ENCODE measurements at regions not wholly inside any gene's neighbourhood (a gene's known extent, or its start where the extent isn't known, plus 50 kb on each side); places are given as distances from the start of the nearest gene placed in this dataset.

- no peaks in the 10 kb centered on the region for H3K9me3 ChIP-seq (ENCODE audit: control insufficient read depth, low read depth, low read length)
- no peaks in the 10 kb centered on the region for H3K36me3 ChIP-seq (ENCODE audit: control insufficient read depth, low read depth, low read length)
- H3K27ac ChIP-seq (ENCODE audit: low read length), result no peak overlapping the region
- peaks cover 49% of the 10 kb centered on the region for H3K27me3 ChIP-seq (ENCODE audit: control insufficient read depth, insufficient read depth, low read length)
- H3K4me1 ChIP-seq (ENCODE audit: control insufficient read depth, low read depth, low read length), result peaks cover 35% of the 10 kb centered on the region
- no peak overlapping the region for H3K4me3 ChIP-seq (ENCODE audit: low read length)
- no peak overlapping the region for H3K9ac ChIP-seq (ENCODE audit: low read length)
Observed at GRCh38 chr18:25737710-25738311, 352.6 kb downstream of the SS18 start.

GRCh38 chr18:25736516-25736915 lies 353.9 kb downstream of the SS18 start:
- Histone ChIP-seq H3K27me3 (ENCODE audit: control insufficient read depth, insufficient read depth, low read length) (peaks cover 60% of the 10 kb centered on the region), H3K36me3 (ENCODE audit: control insufficient read depth, low read depth, low read length) (no peaks in the 10 kb centered on the region), H3K27ac (ENCODE audit: low read length) (no peak overlapping the region), H3K9me3 (ENCODE audit: control insufficient read depth, low read depth, low read length) (no peaks in the 10 kb centered on the region), H3K4me1 (ENCODE audit: control insufficient read depth, low read depth, low read length) (peaks cover 30% of the 10 kb centered on the region), H3K9ac (ENCODE audit: low read length) (no peak overlapping the region), H3K4me3 (ENCODE audit: low read length) (no peak overlapping the region)

- no peak overlapping the region for H3K27ac ChIP-seq (ENCODE audit: low read length)
- H3K9ac ChIP-seq (ENCODE audit: low read length), result no peak overlapping the region
- peaks cover 60% of the 10 kb centered on the region for H3K27me3 ChIP-seq (ENCODE audit: control insufficient read depth, insufficient read depth, low read length)
- H3K36me3 ChIP-seq (ENCODE audit: control insufficient read depth, low read depth, low read length), result no peaks in the 10 kb centered on the region
- H3K9me3 ChIP-seq (ENCODE audit: control insufficient read depth, low read depth, low read length), result peaks cover 1% of the 10 kb centered on the region
- peaks cover 29% of the 10 kb centered on the region for H3K4me1 ChIP-seq (ENCODE audit: control insufficient read depth, low read depth, low read length)
- H3K4me3 ChIP-seq (ENCODE audit: low read length), result no peak overlapping the region
Observed at GRCh38 chr18:25735459-25735858, 355.0 kb downstream of the SS18 start.

GRCh38 chr18:25734336-25734735 lies 356.1 kb downstream of the SS18 start:
- H3K9ac ChIP-seq (ENCODE audit: low read length), result no peak overlapping the region
- no peaks in the 10 kb centered on the region for H3K36me3 ChIP-seq (ENCODE audit: control insufficient read depth, low read depth, low read length)
- H3K9me3 ChIP-seq (ENCODE audit: control insufficient read depth, low read depth, low read length), result peaks cover 3% of the 10 kb centered on the region
- H3K4me1 ChIP-seq (ENCODE audit: control insufficient read depth, low read depth, low read length), result peaks cover 28% of the 10 kb centered on the region
- H3K27me3 ChIP-seq (ENCODE audit: control insufficient read depth, insufficient read depth, low read length), result peaks cover 60% of the 10 kb centered on the region
- H3K4me3 ChIP-seq (ENCODE audit: low read length), result peak overlapping the region; percentile 39
- no peak overlapping the region for H3K27ac ChIP-seq (ENCODE audit: low read length)

GRCh38 chr18:25732862-25733261 lies 357.6 kb downstream of the SS18 start:
- Histone ChIP-seq H3K27ac (ENCODE audit: low read length) (no peak overlapping the region), H3K4me3 (ENCODE audit: low read length) (no peak overlapping the region), H3K9me3 (ENCODE audit: control insufficient read depth, low read depth, low read length) (peaks cover 3% of the 10 kb centered on the region), H3K27me3 (ENCODE audit: control insufficient read depth, insufficient read depth, low read length) (peaks cover 60% of the 10 kb centered on the region), H3K9ac (ENCODE audit: low read length) (no peak overlapping the region), H3K4me1 (ENCODE audit: control insufficient read depth, low read depth, low read length) (peaks cover 33% of the 10 kb centered on the region), H3K36me3 (ENCODE audit: control insufficient read depth, low read depth, low read length) (no peaks in the 10 kb centered on the region)

GRCh38 chr18:25729072-25729471 lies 361.3 kb downstream of the SS18 start:
- peaks cover 23% of the 10 kb centered on the region for H3K27me3 ChIP-seq (ENCODE audit: control insufficient read depth, insufficient read depth, low read length)
- H3K36me3 ChIP-seq (ENCODE audit: control insufficient read depth, low read depth, low read length), result no peaks in the 10 kb centered on the region
- H3K4me3 ChIP-seq (ENCODE audit: low read length), result no peak overlapping the region
- peaks cover 21% of the 10 kb centered on the region for H3K4me1 ChIP-seq (ENCODE audit: control insufficient read depth, low read depth, low read length)
- H3K9me3 ChIP-seq (ENCODE audit: control insufficient read depth, low read depth, low read length), result peaks cover 3% of the 10 kb centered on the region
- H3K9ac ChIP-seq (ENCODE audit: low read length), result no peak overlapping the region
- no peak overlapping the region for H3K27ac ChIP-seq (ENCODE audit: low read length)

GRCh38 chr18:25727281-25727985 lies 363.0 kb downstream of the SS18 start:
- Histone ChIP-seq H3K9ac (ENCODE audit: low read length) (no peak overlapping the region), H3K36me3 (ENCODE audit: control insufficient read depth, low read depth, low read length) (no peaks in the 10 kb centered on the region), H3K27ac (ENCODE audit: low read length) (no peak overlapping the region), H3K4me1 (ENCODE audit: control insufficient read depth, low read depth, low read length) (peaks cover 10% of the 10 kb centered on the region), H3K9me3 (ENCODE audit: control insufficient read depth, low read depth, low read length) (peaks cover 3% of the 10 kb centered on the region), H3K27me3 (ENCODE audit: control insufficient read depth, insufficient read depth, low read length) (peaks cover 7% of the 10 kb centered on the region), H3K4me3 (ENCODE audit: low read length) (no peak overlapping the region)

GRCh38 chr18:25726298-25726697 lies 364.1 kb downstream of the SS18 start:
- Histone ChIP-seq H3K27ac (ENCODE audit: low read length) (no peak overlapping the region), H3K9me3 (ENCODE audit: control insufficient read depth, low read depth, low read length) (peaks cover 3% of the 10 kb centered on the region), H3K36me3 (ENCODE audit: control insufficient read depth, low read depth, low read length) (no peaks in the 10 kb centered on the region)

GRCh38 chr18:25725501-25725900 lies 364.9 kb downstream of the SS18 start:
- Histone ChIP-seq H3K27me3 (ENCODE audit: control insufficient read depth, insufficient read depth, low read length) (no peaks in the 10 kb centered on the region), H3K4me3 (ENCODE audit: low read length) (no peak overlapping the region), H3K9ac (ENCODE audit: low read length) (no peak overlapping the region), H3K9me3 (ENCODE audit: control insufficient read depth, low read depth, low read length) (peaks cover 2% of the 10 kb centered on the region), H3K36me3 (ENCODE audit: control insufficient read depth, low read depth, low read length) (no peaks in the 10 kb centered on the region), H3K4me1 (ENCODE audit: control insufficient read depth, low read depth, low read length) (peaks cover 10% of the 10 kb centered on the region), H3K27ac (ENCODE audit: low read length) (no peak overlapping the region)

More at GRCh38 chr18:25726298-25726697, 364.1 kb downstream of the SS18 start:
- no peak overlapping the region for H3K4me3 ChIP-seq (ENCODE audit: low read length)
- H3K9ac ChIP-seq (ENCODE audit: low read length), result no peak overlapping the region
- H3K4me1 ChIP-seq (ENCODE audit: control insufficient read depth, low read depth, low read length), result peaks cover 10% of the 10 kb centered on the region
- no peaks in the 10 kb centered on the region for H3K27me3 ChIP-seq (ENCODE audit: control insufficient read depth, insufficient read depth, low read length)

GRCh38 chr18:25724997-25725396 lies 365.4 kb downstream of the SS18 start:
- no peaks in the 10 kb centered on the region for H3K9me3 ChIP-seq (ENCODE audit: control insufficient read depth, low read depth, low read length)
- no peak overlapping the region for H3K27ac ChIP-seq (ENCODE audit: low read length)
- peaks cover 10% of the 10 kb centered on the region for H3K4me1 ChIP-seq (ENCODE audit: control insufficient read depth, low read depth, low read length)
- H3K4me3 ChIP-seq (ENCODE audit: low read length), result no peak overlapping the region
- no peaks in the 10 kb centered on the region for H3K36me3 ChIP-seq (ENCODE audit: control insufficient read depth, low read depth, low read length)
- no peaks in the 10 kb centered on the region for H3K27me3 ChIP-seq (ENCODE audit: control insufficient read depth, insufficient read depth, low read length)
- H3K9ac ChIP-seq (ENCODE audit: low read length), result no peak overlapping the region

- no peak overlapping the region for H3K9ac ChIP-seq (ENCODE audit: low read length)
- no peak overlapping the region for H3K4me3 ChIP-seq (ENCODE audit: low read length)
- peaks cover 3% of the 10 kb centered on the region for H3K4me1 ChIP-seq (ENCODE audit: control insufficient read depth, low read depth, low read length)
- H3K36me3 ChIP-seq (ENCODE audit: control insufficient read depth, low read depth, low read length), result no peaks in the 10 kb centered on the region
- H3K27ac ChIP-seq (ENCODE audit: low read length), result no peak overlapping the region
- H3K9me3 ChIP-seq (ENCODE audit: control insufficient read depth, low read depth, low read length), result no peaks in the 10 kb centered on the region
- H3K27me3 ChIP-seq (ENCODE audit: control insufficient read depth, insufficient read depth, low read length), result no peaks in the 10 kb centered on the region
Observed at GRCh38 chr18:25724121-25724520, 366.3 kb downstream of the SS18 start.

- H3K4me1 ChIP-seq (ENCODE audit: control insufficient read depth, low read depth, low read length), result no peaks in the 10 kb centered on the region
- no peaks in the 10 kb centered on the region for H3K9me3 ChIP-seq (ENCODE audit: control insufficient read depth, low read depth, low read length)
- no peak overlapping the region for H3K27ac ChIP-seq (ENCODE audit: low read length)
- no peaks in the 10 kb centered on the region for H3K36me3 ChIP-seq (ENCODE audit: control insufficient read depth, low read depth, low read length)
- H3K4me3 ChIP-seq (ENCODE audit: low read length), result no peak overlapping the region
- no peak overlapping the region for H3K9ac ChIP-seq (ENCODE audit: low read length)
- H3K27me3 ChIP-seq (ENCODE audit: control insufficient read depth, insufficient read depth, low read length), result no peaks in the 10 kb centered on the region
Observed at GRCh38 chr18:25713103-25713502, 361.1 kb upstream of the ZNF521 start.

All from iPS-18a (cell line).